ENCODE measurements at regions not wholly inside any gene's neighbourhood (a gene's known extent, or its start where the extent isn't known, plus 50 kb on each side); places are given as distances from the start of the nearest gene placed in this dataset.

GRCh38 chr17:36875698-36876293 is 61.5 kb upstream of the LHX1 start:
- TF ChIP-seq, protein P1, sequence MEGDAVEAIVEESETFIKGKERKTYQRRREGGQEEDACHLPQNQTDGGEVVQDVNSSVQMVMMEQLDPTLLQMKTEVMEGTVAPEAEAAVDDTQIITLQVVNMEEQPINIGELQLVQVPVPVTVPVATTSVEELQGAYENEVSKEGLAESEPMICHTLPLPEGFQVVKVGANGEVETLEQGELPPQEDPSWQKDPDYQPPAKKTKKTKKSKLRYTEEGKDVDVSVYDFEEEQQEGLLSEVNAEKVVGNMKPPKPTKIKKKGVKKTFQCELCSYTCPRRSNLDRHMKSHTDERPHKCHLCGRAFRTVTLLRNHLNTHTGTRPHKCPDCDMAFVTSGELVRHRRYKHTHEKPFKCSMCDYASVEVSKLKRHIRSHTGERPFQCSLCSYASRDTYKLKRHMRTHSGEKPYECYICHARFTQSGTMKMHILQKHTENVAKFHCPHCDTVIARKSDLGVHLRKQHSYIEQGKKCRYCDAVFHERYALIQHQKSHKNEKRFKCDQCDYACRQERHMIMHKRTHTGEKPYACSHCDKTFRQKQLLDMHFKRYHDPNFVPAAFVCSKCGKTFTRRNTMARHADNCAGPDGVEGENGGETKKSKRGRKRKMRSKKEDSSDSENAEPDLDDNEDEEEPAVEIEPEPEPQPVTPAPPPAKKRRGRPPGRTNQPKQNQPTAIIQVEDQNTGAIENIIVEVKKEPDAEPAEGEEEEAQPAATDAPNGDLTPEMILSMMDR (IDR thresholded peaks at IDR 0.05): no peak
- no peak for TF ChIP-seq EZH2 (IDR thresholded peaks at IDR 0.05)

Data from neural progenitor cell (in vitro differentiated cells).